GM21786 (cell line): ENCODE measurements at regions not wholly inside any gene's neighbourhood (a gene's known extent, or its start where the extent isn't known, plus 50 kb on each side); places are given as distances from the start of the nearest gene placed in this dataset.

Experiments
- ATAC-seq: cut with Tn5 transposase; IDR thresholded peaks from one replicate; pipeline ENCODE4 v1.9.1; 2021; ENCODE audit not compliant: unreplicated experiment

DNA sequence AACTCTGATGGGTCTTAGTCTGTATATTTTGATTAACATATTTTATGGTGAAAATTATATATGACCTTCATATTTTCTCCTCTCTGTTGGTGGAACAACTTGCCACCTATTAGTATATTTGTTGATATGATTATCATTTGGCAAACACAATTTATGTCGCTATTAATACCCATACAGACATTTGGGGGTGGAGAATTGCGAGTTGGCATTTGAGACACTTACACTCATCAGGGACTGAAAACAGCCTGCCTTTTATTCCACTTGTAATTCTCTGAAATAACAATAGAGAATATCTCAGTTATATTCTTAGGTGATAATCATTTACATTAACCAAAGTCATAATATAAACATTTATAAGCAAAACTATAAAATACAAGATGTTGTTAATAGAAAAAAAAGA lies 100.5 kb upstream of the RGS18 start:
- no peak for ATAC-seq

DNA sequence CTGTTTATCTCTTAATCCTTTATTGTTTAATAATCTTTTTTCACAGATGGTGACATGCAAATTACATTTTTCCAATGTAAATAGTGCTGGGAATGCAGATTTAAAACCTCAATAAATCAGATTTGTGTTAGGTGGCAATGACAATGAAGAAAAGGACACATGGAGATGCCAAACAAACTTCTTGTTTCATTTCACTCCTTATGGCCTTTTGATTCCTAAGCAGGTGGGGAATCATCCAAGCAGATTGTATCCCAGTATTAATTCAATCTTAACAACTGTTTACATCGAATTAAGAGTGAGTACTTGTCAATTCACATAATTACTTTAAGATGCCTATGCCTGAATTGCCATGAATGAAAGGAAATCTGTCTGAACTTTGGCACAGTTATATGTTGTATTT lies 98.9 kb upstream of the RGS18 start:
- no peak for ATAC-seq

DNA sequence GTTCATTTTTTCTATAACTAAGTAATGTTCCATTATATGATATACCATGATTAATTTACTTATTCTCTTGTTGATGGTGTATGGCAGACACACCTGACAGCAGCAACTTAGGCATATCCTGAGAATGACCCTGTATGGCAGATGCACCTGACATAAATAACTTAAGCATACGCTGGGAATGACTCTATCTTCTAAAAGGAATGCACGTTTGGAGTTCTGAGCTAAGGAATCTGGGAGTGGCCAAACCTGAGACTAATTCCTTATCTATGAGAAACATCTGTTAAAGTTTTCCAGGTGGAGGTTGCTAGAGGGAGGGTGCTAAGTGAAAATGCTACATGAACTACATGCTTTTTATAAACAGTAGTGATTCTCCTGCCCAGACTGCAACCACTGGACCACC lies 96.7 kb upstream of the RGS18 start:
- no peak for ATAC-seq

DNA sequence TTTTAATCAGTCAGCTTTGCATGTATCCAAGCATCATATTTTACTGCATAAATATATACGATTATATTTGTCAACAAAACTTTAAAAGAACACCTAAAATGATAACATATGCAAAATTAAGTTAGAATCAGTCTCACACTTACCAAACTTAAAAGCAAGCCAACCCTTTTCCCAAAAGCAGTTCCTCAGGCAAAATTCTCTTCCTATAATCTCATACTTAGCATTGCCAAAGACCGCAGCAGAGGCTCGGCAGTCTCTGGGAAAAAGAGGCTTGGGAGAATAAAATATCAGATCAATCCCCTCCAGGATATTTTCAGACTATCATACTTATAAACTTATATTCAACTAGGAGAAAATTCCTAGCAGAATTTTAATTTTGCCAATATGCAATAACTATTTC lies 93.2 kb upstream of the RGS18 start:
- no peak for ATAC-seq

DNA sequence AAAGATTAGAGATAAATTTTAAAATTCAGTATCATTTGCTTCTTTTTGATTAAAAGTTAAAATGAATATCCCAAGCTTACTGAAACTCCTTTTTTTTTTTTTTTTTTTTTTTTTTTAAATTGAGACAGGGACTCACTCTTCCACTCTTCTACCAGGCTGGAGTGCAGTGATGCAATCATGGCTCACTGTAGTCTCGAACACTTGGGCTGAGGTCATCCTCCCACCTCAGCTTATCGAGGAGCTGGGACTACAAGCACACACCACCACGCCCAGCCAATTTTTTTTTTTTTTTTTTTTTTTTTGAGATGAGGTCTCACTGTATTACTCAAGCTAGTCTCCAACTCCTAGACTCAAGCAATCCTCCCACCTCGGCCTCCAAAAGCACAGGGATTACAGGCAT lies 92.1 kb upstream of the RGS18 start:
- ATAC-seq = no peak

DNA sequence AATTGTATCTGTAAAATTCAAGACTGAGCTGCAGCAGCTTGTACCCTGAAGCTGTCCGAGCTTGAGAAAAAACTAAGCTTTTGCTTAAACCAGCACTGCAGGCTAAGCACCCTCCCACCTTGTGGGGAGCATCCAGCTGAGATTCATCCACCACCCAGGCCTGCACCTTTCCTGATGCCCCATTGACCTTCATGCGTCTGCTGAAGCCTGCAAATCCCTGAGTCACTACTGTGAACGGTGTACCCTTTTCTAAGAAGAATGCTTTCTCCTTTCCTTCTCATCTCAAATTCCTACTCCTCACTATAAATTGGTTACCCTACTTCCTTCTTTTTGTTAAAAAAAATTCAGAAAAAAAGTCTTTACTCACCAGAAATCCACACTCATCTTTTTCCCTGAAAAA lies 90.9 kb upstream of the RGS18 start:
- ATAC-seq = no peak

DNA sequence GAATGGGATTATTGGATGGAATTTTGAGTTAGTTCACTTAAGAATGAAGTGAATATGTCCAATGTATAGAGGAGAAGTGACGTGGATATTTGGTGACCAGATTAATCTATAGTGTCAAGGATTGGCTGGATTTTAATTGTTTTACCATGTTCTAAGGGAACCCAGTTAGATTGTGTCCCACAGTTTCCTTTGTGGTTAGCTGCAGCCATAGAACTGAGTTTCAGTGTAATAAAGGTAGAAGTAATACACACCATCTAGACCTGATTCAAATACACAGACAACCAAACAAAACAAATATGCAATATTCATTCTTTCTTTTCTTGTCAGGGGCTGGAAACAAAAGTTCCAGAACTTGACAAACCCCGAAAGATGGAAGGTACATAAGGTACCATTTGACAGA lies 88.0 kb upstream of the RGS18 start:
- no peak for ATAC-seq

DNA sequence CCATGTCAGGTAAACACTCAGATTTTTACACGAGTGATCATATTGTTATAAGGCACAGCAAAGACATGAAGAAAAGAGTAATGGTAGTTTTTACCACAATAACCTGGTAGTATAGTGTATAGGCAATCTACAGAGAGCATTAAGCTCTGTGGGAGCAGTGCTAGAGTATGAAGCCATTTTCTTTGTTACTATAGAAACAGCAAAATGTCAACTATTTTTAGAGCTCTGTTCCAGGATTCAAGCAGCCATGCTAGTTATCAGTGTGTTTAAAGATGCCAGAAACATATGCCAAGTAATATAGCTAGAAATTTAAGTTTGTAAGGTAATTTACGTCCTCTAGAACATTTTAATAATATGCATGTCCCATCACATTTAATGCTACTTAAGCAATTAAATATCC lies 77.6 kb upstream of the RGS18 start:
- no peak for ATAC-seq

DNA sequence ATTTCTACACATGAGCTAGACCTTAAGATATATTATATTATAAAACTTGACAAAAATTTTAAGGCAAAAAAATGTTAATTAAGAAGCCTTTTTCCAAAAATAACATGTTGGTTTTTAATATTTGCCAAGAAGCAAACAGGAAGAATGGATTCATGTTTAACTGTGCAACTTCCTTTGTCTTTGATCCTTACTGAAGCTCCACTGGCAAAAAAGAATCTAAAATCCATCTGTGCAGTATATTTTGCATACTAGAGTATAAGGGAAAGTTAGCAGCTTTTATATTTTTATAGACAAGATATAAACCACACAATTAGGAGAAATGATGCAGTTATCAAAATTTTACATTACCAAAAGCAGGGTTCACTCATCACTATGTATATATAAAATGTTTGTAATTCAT lies 76.9 kb upstream of the RGS18 start:
- no peak for ATAC-seq

DNA sequence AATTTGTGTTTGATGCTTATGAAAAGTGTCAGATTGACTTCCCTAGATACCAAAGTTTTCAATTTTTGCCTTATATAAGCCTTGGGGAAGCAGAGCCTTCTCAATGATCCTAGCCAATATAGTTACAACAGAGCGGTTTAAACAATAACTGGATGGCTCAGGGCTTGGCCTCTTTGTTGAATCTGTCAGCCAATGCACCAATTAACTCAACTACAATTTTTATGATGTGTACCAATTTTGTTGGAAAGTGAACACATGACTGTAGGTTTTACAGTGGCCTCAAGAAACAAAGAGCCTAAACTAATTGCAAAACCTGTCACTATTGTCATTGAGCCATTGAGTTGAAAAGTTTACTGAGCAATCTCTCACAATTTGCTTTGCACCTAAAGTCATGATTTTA lies 71.6 kb upstream of the RGS18 start:
- ATAC-seq = no peak

DNA sequence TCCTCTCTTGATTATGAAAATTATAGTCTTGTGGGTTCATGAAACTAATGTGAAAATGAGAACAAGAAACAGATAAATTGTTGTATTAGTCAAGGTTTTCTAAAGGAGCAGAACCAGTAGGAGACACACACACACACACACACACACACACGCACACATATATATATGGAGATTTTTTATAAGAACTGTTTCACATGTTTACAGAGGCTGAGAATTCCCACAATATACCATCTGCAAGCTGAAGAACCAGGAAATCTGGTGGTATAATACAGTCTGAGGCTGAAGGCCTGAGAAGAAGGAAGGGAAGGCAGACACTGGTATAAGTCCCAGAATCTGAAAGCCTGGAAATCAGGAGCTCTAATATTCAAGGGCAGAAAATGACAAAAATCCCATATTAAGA lies 70.9 kb upstream of the RGS18 start:
- ATAC-seq = no peak

DNA sequence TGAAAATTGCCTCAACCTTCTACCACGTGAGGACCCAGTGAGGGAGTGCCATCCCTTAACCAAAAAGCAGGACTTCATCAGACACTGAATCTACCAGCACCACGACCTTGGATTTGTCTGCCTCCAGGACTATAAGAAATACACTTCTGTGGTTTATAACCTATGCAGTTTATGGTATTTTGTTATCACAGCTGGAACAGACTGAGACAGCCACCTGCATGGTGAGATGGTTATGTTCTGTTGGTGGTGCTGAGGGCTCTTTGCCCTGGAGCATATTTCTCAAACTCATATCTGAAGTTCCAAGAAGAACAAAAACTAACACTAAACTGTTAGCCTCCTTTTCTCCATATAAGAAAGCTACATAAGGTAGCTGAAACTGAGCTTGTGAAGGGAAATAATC lies 69.8 kb upstream of the RGS18 start:
- no peak for ATAC-seq

DNA sequence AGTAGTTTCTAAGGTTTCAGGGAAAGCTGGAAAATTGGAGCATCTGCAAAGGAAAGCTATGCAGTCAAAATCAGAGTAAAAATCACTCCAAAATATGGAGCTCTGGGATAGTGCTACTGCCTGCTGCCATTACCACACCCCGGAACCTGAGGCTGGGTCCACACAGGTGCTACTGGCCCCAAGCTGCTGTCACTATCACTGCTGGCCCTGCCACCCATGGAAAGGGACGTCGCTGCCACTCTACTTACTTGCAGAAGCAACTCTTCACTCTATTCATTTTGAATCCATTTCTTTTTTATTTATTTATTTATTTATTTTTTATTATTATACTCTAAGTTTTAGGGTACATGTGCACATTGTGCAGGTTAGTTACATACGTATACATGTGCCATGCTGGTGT lies 60.3 kb upstream of the RGS18 start:
- ATAC-seq = no peak

DNA sequence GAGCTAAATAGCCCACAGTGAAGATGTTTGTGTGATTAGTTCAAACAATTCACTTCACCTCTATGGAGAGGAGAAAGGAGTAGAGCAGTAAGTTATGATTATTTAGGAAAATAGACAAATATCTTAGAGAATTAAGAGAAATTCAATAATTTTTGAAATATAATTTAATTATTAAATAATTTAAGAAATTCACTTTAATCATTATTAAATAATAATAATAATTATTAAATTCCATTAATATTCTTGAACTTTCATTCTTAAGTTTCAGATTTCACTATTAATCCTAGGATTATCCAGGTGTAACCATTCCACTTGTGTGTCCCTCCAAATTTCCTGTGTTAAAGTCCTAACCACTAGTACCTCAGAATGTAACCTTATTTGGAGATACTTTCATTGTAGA lies 58.9 kb upstream of the RGS18 start:
- no peak for ATAC-seq

DNA sequence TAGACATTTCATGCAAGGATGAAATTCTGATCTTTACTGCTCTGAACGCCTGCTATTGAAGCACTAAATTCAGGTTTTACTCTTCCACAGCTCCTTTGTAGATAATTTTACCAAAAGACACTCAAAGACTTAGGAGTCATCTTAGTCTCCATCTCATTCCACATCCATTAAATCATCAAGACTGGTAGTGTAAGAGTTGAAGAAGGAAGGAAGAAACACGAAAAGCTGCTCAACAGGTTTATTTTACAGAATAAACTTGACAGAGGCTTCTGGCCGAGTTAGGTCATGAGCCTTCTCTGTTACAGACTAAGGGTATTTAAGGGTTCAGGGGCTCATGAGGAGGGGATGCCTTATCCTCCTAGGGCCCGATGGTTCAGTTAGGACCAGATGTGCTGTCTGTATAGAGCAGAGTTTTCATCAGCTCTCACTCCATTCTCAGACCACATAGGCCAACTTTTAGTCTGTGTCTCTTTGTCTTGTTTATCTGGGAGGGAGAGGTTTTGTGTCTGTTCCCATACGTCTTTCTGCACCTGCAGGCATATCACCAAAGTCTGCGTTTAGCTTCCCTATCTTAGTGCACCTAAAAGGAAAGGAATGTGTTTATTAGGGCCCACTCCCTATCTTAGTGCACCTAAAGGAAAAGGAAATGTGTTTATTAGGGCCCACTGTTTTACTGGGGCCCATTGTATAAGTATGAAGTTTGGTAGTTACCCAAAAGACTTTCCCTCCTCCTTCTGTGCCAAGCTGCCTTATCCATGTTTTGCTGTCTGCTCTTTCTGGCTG lies 57.4 kb upstream of the RGS18 start:
- no peak for ATAC-seq

DNA sequence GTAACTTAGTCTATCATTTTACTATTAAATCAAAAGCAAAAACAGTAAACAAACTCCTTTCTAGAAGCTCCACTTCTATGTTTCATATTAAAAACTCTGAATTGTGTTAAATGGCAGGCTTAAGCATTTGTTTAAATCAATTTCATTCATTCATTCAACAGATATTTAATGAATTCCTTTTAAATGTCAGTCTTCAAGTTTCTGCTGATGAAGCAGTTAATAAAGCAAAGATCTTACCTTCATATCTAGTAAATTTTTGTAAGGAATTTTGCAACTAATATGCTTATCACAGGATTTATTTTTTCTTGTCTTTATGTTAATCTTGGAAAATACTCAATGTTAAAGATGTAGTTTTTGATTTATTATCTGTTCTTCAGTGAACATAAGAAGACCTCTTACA lies 54.1 kb upstream of the RGS18 start:
- ATAC-seq = no peak

DNA sequence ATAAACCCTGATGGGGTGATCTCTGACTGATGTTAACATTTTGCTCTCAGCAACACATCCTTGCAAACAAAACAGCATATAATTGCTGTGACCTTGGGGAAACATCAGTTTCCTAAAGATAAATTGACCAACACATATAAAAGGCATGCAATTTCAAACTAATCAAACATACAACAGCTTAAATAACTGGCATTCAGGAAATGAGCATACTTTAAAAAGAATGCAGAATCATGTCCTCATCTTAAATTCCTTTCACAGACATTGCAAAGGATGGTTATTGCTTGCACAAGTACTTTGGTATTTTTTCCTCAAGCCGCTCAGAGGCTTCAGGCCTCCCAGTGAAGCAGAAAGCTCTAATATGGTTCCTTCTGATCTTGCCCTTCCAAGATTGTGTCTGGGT lies 53.4 kb upstream of the RGS18 start:
- no peak for ATAC-seq

DNA sequence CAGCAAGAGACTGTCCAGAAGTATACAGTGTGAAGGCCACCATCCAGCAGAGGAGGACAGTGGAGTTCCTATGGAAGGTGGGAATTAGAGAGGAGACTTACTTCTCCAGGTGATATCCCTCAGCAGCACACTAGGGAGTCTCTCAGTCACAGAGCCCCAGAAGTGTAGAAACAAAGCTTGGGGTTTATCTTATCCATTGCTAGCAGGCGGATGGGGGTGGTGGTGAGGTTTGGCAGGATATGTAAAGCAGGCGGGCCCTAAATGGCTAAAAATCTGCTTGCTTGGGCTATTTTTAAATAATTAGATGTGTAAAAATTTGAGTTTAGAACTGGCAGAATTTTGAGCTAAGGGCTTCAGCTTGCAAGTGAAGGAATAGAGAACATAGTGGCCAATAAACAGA lies 50.1 kb upstream of the RGS18 start:
- ATAC-seq = no peak
